Keratinocyte (primary cell): ENCODE measurements at regions not wholly inside any gene's neighbourhood (a gene's known extent, or its start where the extent isn't known, plus 50 kb on each side); places are given as distances from the start of the nearest gene placed in this dataset.

Source experiments
- DNase-seq: peaks from one replicate; pipeline ENCODE4 v3.0.0-alpha.2; 2011; ENCODE audit warnings: low read depth, missing footprints, low spot score
- FAIRE-seq: peaks from 2 replicates; lab custom pipeline; 2011; peaks lifted over from hg19 to GRCh38; lab: Jason Lieb, UNC
- H2AFZ ChIP-seq: 2 replicates; pipeline ENCODE4 v1.6.0; 2012; ENCODE audit warnings: low read length, control low read depth, inconsistent platforms; ENCODE audit not compliant: control insufficient read depth
- H3K27ac ChIP-seq: 2 replicates; pipeline ENCODE4 v1.5.1; 2011; ENCODE audit warnings: low read length; ENCODE audit not compliant: control insufficient read depth, insufficient read depth
- H3K27me3 ChIP-seq: 3 replicates; pipeline ENCODE4 v1.6.0; 2011; ENCODE audit warnings: low read length; ENCODE audit not compliant: control insufficient read depth, insufficient read depth; ENCODE audit errors: extremely low read depth
- H3K36me3 ChIP-seq, 2 experiments: 2 replicates in 1 of 2; 3 replicates in 1 of 2; pipeline ENCODE4 v1.5.1; 2011; ENCODE audit warnings: low read length in 2 of 2, mild to moderate bottlenecking in 1 of 2; ENCODE audit not compliant: control insufficient read depth in 2 of 2, insufficient read depth in 2 of 2; ENCODE audit errors: extremely low read depth in 1 of 2
- H3K4me1 ChIP-seq: 3 replicates; pipeline ENCODE4 v1.5.1; 2011; ENCODE audit warnings: low read length; ENCODE audit not compliant: control insufficient read depth, insufficient read depth; ENCODE audit errors: extremely low read depth
- H3K4me2 ChIP-seq: 3 replicates; pipeline ENCODE4 v1.6.0; 2011; ENCODE audit warnings: low read depth, low read length; ENCODE audit not compliant: control insufficient read depth, insufficient read depth; ENCODE audit errors: extremely low read depth
- H3K4me3 ChIP-seq, 3 experiments: fragments of 200-600 bp in 1 of 3; sonication (generic) in 1 of 3; 2 replicates in 2 of 3; 3 replicates in 1 of 3; pipeline ENCODE4 v1.5.1; 2011 to 2016; ENCODE audit warnings: low read length in 3 of 3, mild to moderate bottlenecking in 3 of 3, control low read depth in 2 of 3, inconsistent platforms in 1 of 3, low read depth in 1 of 3, mixed read lengths in 1 of 3, mixed run types in 1 of 3, moderate library complexity in 1 of 3; ENCODE audit not compliant: control insufficient read depth in 2 of 3, insufficient read depth in 2 of 3; ENCODE audit errors: extremely low read depth in 1 of 3
- H3K79me2 ChIP-seq: 2 replicates; pipeline ENCODE4 v1.6.0; 2012; ENCODE audit warnings: low read length; ENCODE audit not compliant: control insufficient read depth, insufficient read depth
- H3K9ac ChIP-seq: 3 replicates; pipeline ENCODE4 v1.6.0; 2011; ENCODE audit warnings: low read length; ENCODE audit not compliant: control insufficient read depth, insufficient read depth; ENCODE audit errors: extremely low read depth
- H3K9me1 ChIP-seq: 3 replicates; pipeline ENCODE4 v1.6.0; 2011; ENCODE audit warnings: low read length; ENCODE audit not compliant: control insufficient read depth, insufficient read depth; ENCODE audit errors: extremely low read depth
- H3K9me3 ChIP-seq: 2 replicates; pipeline ENCODE4 v1.5.1; 2012; ENCODE audit warnings: low read depth, low read length; ENCODE audit not compliant: control insufficient read depth
- H4K20me1 ChIP-seq: 3 replicates; pipeline ENCODE4 v1.6.0; 2011; ENCODE audit warnings: low read length; ENCODE audit not compliant: control insufficient read depth, insufficient read depth; ENCODE audit errors: extremely low read depth
- EZH2 ChIP-seq: IDR thresholded peaks from one replicate; pipeline ENCODE4 v1.6.1; 2012; ENCODE audit warnings: inconsistent platforms, mild to moderate bottlenecking, low read length, moderate library complexity
- dilution Hi-C: fragments of 300-500 bp; cut with MboI; formaldehyde crosslinking; loops from one replicate; pipeline ENCODE4 v1.7.0; 2020; ENCODE audit warnings: low sequenced_read_pairs; ENCODE audit not compliant: extremely low pct_ligation_motif_present
- TF ChIP-seq, protein P1 (sequence below), 3 experiments: IDR thresholded peaks in 1 of 3; conservative IDR thresholded peaks in 1 of 3; optimal IDR thresholded peaks in 1 of 3; 2 replicates in 2 of 3; 3 replicates in 1 of 3; pipeline versions ENCODE3 to v1.5.1; 2011; ENCODE audit warnings: low read length in 3 of 3, mild to moderate bottlenecking in 3 of 3, moderate library complexity in 2 of 3, control low read depth in 1 of 3, inconsistent platforms in 1 of 3; ENCODE audit not compliant: insufficient read depth in 2 of 3; ENCODE audit errors: extremely low read depth in 1 of 3

DNA sequence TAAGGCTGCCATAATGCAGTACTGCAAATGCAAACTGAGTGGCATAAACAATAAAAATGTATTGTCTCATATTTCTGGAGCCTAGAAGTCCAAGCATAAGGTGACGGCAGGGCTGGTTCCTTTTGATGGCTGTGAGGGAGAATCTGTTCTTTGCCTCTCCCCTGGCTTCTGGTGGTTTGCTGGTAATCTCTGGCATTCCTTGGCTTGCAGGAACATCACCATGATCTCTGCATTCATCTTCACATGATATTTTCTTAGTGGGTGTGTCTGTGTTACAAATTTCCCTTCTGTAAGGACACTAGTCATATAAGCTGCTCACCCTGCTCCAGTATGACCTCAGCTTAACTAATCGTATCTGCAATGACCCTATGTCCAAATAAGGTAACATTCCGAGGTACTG lies 1104.2 kb upstream of the CITED2 start:
- dilution Hi-C loops: no loop called here
- TF ChIP-seq, protein P1, sequence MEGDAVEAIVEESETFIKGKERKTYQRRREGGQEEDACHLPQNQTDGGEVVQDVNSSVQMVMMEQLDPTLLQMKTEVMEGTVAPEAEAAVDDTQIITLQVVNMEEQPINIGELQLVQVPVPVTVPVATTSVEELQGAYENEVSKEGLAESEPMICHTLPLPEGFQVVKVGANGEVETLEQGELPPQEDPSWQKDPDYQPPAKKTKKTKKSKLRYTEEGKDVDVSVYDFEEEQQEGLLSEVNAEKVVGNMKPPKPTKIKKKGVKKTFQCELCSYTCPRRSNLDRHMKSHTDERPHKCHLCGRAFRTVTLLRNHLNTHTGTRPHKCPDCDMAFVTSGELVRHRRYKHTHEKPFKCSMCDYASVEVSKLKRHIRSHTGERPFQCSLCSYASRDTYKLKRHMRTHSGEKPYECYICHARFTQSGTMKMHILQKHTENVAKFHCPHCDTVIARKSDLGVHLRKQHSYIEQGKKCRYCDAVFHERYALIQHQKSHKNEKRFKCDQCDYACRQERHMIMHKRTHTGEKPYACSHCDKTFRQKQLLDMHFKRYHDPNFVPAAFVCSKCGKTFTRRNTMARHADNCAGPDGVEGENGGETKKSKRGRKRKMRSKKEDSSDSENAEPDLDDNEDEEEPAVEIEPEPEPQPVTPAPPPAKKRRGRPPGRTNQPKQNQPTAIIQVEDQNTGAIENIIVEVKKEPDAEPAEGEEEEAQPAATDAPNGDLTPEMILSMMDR (optimal IDR thresholded peaks at IDR 0.05 in 1 of 3, IDR thresholded peaks at IDR 0.05 in 1 of 3, conservative IDR thresholded peaks at IDR 0.05 in 1 of 3; ENCODE audit: extremely low read depth in 1 of 3, insufficient read depth in 2 of 3, low read length in 3 of 3): no peak
- no peak for TF ChIP-seq EZH2
- no peaks in the 10 kb centered on the region for H3K79me2 ChIP-seq
- no peaks in the 10 kb centered on the region for H3K9me1 ChIP-seq
- no peaks in the 10 kb centered on the region for H3K36me3 ChIP-seq
- no peak overlapping the region for H3K4me2 ChIP-seq
- no peaks in the 10 kb centered on the region for H3K9me3 ChIP-seq
- DNase-seq: no peak
- no peak overlapping the region for H2AFZ ChIP-seq
- H3K27me3 ChIP-seq: no peaks in the 10 kb centered on the region
- FAIRE-seq: no peak
- H3K27ac ChIP-seq: no peak overlapping the region
- H3K9ac ChIP-seq: no peak overlapping the region
- H3K4me3 ChIP-seq: no peak overlapping the region
- H3K4me1 ChIP-seq: no peaks in the 10 kb centered on the region
- H4K20me1 ChIP-seq: no peaks in the 10 kb centered on the region

GRCh38 chr6:140475086-140475485 lies 1100.6 kb upstream of the CITED2 start:
- H2AFZ ChIP-seq: peak overlapping the region; percentile 14

More at GRCh38 chr6:140475086-140475485, 1100.6 kb upstream of the CITED2 start:
- FAIRE-seq: peak; percentile 67
- Histone ChIP-seq H3K4me2 (no peak overlapping the region), H3K9ac (no peak overlapping the region), H3K9me3 (no peaks in the 10 kb centered on the region), H4K20me1 (no peaks in the 10 kb centered on the region), H3K4me1 (no peaks in the 10 kb centered on the region), H3K9me1 (no peaks in the 10 kb centered on the region), H3K79me2 (no peaks in the 10 kb centered on the region), H3K27ac (no peak overlapping the region), H3K4me3 (no peak overlapping the region), H3K36me3 (no peaks in the 10 kb centered on the region), H3K27me3 (no peaks in the 10 kb centered on the region)
- TF ChIP-seq, protein P1 (optimal IDR thresholded peaks at IDR 0.05 in 1 of 3, IDR thresholded peaks at IDR 0.05 in 1 of 3, conservative IDR thresholded peaks at IDR 0.05 in 1 of 3; ENCODE audit: extremely low read depth in 1 of 3, insufficient read depth in 2 of 3, low read length in 3 of 3): no peak
- TF ChIP-seq EZH2: no peak
- DNase-seq: no peak
- dilution Hi-C loops: no loop called here
